DMS53 treated with DMSO at 0.1 percent for 48 hours (cell line): ENCODE measurements at regions not wholly inside any gene's neighbourhood (a gene's known extent, or its start where the extent isn't known, plus 50 kb on each side); places are given as distances from the start of the nearest gene placed in this dataset.
"Not testable (repeated sequence)": the region's sequence is repeated elsewhere in the genome, so short reads cannot be mapped to it uniquely, and the experiment has no call there.

Experiments used
- DNase-seq: peaks from one replicate; lab custom pipeline; 2025; ENCODE audit not compliant: unreplicated experiment; lab: John Stamatoyannopoulos, UW

DNA sequence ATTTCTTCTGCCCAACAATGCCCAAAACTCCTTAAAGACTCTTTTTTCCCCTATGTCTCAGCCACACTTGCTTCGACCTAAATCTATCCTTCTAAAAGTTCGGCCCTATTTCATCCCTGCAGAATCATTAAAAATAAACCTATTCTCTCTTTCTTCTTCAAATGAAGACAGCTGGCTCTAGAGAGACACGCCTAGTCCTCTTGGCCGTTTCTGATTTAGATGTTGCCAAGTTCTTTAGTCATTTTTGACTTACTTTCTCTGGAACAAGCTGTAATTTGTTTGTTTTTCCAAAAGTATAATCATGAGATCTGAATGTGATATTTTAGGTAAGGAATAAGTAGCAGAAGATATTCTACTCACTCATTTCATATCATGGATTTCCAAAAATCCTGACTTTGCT lies 211.6 kb downstream of the CENPC start:
- DNase-seq = no peak

DNA sequence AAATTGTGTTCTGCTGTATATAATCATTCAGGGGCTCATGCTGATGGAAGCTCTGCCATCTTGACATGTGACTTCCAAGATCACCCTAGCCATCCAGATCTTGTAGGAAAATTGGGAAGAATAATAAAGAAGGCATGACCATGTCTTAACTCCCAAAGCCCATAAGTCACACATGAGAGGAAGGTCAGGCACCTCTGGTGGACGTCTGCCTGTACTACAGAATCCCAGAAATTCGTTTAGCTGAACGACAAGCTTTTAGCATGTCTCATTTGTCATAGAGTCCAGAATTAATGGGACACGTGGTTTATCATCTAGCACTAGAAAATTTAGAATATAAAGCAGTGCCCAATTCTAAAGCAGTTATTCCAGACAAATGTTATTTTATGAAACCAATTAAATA lies 212.7 kb downstream of the CENPC start:
- no peak for DNase-seq

DNA sequence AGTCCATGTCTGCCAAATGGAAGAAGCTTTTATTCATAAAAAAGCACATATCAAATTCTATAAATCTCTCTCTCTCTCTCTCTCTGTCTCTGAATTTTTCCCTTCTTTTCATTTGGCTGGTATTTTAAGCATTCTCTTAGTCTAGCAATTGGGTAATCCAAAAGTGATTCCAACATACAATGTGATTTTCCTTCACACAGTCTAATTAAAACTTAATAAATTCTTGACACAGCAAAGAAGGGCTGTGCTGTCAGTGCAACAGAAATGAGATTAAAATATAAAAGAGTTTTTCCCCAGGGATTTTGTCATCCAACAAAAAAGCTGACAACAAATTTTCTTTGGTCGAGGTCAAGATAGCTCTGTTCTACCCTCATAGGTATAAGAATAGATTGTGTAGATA lies 216.9 kb downstream of the CENPC start:
- DNase-seq = no peak

DNA sequence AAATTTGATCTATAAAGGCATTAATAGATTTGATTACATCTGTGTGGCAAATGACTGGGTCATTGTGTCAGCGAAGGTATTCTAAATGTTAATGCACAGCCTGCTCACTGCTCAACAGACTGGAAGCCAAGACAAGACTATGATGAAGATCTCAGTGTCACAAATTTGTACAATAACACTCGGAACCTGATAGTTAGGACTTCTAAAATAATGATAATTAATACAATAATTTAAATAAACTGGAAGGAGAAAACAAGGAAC lies 217.4 kb downstream of the CENPC start:
- DNase-seq = no peak

DNA sequence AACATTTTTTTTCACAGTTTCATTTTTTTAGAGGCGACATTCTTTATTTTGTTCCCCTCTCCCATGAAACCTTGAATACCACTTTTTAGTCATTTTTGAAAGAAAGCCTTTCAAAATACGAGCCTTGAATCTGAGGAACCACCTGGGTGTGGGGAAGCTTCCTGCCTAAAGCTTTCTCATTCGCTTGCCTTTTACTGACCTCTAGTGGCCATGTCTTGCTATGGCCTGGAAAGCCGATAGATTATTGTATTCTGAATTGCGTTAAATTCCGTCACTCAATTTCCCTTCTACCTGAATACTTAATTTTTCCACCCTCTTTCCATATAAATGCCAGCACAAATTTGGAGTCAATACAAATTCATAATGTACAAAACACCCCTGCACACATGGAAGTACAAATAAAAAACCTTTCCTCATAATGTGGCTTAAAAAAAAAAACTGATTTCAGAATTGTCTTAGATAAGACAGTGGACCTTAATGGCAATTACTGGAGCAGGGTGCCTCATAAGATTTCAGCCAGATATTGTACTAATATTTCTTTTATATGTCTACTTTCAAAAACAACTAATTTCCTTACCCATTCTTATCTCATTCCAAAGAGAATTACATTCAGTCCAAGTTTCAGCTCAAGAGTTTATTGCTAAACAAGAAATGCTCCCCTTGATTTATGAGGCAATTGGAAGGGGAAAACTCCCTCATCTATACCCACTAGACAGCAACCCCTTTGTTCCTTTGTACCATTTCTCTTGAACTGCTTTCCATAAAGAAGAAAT lies 217.9 kb downstream of the CENPC start:
- DNase-seq = peak; percentile 43

DNA sequence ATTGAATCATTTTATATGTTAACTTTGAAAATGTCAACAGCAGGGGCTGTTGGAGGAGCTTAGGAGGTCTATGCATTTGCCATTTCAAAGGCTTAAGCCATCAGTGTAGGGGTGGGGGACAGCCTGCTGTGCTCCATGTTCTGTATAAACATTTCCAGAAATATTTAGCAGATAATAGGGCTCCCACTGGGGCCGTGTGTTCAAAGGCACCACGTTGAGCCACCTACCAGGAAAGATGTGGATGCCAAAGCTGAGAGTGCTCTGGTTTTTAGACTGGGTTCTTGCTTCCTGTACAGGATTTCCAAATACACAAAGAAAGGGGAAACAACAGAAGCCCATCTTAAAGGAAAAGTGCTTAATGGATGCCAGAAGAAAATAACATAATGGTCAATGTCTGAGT lies 219.5 kb downstream of the CENPC start:
- no peak for DNase-seq

DNA sequence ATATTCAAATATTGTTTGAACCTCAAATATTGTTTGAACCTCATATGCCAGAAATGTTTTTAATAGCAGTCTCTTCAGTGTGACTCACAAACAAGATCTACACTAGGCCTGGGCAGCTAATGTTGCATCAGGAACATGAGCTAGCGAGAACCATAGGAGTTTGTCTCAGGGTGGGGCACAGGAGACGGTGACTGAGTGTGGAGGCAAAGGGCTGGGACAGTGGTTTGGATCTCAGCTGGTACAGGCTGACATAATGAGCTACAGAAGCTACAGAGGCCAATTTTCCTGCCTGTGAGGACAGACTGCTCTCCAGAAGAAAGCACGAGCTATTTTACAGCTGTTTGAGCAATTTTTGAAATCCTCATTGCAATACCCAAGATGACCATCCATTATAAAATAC lies 224.7 kb downstream of the CENPC start:
- no peak for DNase-seq

DNA sequence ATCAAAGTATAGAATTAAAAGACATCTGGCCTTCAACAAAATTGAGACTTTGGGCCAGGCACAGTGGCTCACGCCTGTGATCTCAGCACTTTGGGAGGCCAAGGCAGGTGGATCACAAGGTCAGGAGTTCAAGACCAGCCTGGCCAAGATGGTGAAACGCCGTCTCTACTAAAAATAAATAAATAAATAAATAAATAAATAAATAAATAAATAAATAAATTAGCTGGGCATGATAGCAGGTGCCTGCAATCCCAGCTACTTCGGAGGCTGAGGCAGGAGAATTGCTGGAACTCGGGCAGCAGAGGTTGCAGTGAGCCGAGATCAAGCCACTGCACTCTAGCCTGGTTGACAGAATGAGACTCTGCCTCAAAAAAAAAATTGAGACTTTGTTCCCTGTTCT lies 225.7 kb downstream of the CENPC start:
- not testable (repeated sequence) for DNase-seq

DNA sequence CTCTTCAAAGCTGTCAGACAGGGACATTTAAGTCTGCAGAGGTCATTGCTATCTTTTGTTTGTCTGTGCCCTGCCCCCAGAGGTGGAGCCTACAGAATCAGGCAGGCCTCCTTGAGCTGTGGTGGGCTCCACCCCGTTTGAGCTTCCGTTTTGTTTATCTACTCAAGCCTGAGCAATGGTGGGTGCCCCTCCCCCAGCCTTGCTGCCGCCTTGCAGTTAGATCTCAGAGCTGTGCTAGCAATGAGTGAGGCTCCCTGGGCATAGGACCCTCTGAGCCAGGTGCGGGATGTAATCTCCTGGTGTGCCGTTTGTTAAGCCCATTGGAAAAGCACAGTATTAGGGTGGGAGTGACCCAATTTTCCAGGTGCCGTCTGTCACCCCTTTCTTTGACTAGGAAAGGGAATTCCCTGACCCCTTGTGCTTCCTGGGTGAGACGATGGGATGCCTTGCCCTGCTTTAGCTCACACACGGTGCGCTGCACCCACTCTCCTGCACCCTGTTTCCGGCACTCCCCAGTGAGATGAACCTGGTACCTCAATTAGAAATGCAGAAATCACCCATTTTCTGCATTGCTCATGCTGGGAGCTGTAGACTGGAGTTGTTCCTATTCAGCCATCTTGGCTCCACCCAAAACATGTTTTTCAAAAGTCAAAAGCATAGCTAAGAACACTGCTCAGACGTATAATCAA lies 244.7 kb downstream of the CENPC start:
- not testable (repeated sequence) for DNase-seq

DNA sequence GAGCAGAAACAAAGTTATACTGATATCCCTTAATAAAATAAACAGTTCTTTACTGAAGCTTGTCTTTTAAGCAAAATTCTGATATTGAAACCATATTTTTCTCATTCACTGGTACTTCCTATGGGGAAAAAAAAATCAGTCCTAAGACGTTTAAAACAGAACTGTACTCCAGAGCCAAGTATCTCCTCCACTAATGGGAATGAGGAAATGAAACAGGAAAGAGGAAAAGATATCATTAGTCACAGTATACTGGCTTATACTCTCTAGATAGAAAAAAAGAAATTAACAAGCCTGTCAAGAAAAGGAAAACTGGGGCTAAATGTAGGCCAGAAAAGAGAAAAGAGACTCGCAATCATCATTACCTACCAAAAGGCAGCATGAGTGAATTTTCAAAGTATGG lies 252.7 kb downstream of the CENPC start:
- DNase-seq = no peak

DNA sequence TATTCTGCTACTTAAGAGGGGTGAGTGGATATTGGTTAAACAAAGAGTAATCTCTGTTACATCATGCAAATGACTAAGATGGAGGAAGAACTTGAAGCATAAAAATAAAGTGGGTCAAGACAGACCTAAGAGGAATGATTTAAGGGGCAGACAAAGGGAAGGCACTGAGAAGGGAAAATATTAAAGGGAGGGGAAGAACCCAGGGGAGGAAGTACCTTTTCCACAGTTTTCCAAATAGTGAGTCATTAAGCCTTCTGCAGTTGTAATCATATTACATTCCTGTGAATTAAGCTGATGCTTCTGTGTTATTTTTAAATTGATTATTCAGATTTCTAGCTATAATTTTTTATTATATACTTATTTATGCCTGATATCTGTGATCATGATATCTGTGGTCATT lies 253.3 kb downstream of the CENPC start:
- no peak for DNase-seq

DNA sequence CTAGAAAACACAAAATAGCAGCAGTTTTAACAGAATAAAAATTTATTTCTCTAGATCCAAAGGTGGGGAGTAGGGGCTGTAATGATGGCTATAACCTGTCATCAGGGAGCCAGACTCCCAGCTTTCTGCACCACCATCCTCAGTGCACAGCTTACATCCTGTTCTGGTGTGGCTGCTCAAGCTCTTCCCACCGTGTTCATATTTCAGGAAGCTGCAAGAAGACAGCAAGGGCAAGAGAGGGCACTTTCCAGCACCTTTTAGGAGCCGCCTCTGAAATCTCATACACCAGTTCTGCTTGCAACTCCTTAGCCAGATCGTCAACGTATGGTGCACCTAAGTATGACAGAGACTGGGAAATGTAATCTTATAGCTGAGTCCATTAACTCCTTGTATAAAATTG lies 253.7 kb downstream of the CENPC start:
- no peak for DNase-seq

DNA sequence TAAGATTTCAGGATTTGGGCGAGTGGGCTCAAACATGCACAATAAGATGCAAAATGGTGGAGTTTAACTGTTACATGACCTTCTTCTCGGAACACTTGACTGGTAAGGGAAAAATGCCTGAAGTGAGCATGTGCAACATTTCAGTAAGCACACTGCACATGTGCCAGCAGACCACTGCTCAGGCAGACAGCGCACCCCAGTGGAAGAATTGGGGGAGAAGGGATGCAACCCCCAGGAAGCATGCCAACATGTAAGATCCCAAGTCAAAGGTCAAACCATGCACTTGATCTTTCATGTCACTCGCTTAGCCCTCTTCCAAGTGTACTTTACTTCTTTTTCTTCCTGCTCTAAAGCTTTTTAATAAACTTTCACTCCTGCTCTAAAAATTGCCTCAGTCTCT lies 256.3 kb downstream of the CENPC start:
- DNase-seq = peak; percentile 7

DNA sequence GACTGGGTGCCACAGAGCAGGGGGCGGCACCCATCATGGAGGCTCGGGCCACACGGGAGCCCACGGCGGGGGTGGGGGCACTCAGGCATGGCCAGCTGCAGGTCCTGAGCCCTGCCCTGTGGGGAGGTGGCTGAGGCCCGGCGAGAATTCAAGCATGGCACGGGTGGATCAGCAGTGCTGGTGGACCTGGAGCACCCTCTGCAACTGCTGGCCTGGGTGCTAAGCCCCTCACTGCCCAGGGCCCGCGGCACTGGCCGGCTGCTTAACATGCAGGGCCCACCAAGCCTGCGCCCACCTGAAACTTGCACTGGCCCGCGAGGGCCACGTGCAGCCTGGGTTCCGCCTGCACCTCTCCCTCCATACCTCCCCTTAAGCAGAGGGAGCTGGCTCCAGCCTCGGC lies 258.6 kb downstream of the CENPC start:
- no peak for DNase-seq

DNA sequence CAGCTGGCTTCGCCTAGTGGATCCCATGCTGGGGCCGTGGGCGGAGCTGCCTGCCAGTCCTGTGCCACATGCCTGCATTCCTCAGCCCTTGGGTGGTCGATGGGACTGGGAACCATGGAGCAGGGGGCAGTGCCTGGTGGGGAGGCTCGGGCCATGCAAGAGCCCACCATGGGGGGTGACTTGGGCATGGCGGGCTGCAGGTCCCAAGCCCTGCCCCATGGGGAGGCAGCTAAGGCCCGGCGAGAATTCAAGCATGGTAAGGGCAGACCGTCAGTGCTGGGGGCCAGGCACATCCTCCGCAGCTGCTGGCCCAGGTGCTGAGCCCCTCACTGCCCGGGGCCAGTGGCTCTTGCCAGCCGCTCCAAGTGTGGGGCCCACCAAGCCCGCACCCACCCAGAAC lies 262.6 kb downstream of the CENPC start:
- no peak for DNase-seq

DNA sequence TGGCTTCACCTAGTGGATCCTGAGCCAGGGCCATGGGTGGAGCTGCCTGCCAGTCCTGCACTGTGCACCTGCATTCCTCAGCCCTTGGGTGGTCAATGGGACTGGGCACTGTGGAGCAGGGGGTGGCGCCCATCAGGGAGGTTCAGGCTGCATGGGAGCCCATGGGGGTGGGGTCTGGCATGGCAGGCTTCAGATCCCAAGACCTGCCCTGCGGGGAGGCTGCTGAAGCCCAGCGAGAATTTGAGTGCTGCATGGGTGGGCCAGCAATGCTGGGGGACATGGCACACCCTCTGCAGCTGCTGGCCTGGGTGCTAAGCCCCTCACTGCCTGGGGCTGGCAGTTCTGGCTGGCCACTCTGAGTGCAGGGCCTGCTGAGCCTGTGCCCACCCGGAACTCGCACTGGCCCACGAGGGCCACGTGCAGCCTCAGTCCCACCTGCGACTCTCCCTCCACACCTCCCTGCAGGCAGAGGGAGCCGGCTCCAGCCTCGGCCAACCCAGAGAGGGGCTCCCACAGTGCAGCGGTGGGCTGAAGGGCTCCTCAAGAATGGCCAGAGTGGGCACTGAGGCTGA lies 270.0 kb downstream of the CENPC start:
- DNase-seq = no peak

DNA sequence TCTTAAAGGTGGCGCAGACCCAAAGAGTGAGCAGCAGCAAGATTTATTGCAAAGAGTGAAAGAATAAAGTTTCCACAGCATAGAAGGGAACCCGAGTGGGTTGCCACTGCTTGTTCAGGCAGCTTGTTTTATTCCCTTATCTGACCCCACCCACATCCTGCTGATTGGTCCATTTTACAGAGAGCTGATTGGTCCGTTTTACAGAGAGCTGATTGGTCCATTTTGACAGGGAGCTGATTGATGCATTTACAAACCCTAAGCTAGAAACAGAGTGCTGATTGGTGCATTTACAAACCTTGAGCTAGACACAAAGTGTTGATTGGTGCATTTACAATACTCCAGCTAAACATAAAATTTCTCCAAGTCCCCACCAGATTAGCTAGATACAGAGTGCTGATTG lies 270.6 kb downstream of the CENPC start:
- not testable (repeated sequence) for DNase-seq

DNA sequence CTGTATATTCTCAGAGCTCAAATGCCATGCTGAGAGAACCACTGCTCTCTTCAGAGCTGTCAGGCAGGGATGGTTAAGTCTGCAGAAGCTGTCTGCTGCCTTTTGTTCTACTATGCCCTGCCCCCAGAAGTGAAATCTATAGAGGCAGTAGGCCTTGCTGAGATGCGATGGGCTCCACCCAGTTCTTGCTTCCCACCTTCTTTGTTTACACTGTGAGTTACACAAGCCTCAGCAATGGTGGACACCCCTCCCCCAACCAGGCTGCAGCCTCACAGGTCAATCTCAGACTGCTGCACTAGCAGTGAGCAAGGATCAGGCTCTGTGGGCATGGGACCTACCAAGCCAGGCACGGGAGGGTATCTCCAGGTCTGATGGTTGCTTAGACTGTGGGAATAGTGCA lies 271.6 kb downstream of the CENPC start:
- DNase-seq = no peak

DNA sequence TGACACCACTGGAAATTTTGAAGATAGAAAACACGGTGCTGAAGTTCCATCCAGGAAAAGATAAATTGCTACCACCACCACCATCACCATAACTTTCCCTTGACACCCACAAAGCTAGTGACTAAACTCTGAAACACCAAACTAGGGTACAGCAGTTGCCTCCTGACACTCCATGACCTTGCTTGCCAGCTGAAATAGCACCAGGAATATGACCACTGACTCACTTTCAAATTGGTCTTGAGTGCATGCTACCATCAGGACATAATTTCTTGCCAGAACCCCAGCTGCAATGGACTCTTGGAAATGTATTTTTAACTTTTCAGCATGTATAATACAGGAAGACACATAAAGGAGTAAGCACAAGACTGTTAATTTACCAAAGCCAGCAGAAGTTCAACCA lies 283.3 kb downstream of the CENPC start:
- DNase-seq = no peak

DNA sequence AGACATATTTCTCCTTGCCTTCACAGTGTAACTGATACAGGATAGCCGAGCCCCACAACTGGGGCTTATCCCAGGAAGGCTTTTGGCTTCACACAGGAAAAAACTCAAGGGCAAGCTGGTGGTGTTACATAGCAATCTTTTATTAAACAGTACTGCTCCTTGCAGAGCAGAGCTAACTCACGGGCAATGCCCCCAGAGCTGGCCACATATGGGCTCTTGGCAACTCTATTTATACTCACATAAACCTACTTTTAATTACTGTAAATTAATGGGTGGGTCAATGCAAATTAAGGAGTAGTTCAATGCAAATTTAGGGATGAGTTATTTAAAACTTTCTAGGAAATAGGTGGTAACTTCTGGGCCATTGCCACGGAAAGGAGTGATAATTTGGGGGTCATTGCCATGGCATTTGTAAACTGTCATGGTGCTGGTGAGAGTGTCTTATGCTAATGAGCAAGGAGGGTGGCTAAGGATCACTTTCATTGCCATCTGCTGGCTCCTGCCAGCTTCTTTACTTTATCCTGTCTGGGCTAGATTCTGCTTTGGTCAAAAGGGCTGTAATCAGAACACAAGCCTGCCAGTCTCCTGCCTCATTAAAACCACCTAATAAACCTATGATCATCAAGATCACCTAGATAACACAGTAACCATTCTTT lies 288.8 kb downstream of the CENPC start:
- no peak for DNase-seq

DNA sequence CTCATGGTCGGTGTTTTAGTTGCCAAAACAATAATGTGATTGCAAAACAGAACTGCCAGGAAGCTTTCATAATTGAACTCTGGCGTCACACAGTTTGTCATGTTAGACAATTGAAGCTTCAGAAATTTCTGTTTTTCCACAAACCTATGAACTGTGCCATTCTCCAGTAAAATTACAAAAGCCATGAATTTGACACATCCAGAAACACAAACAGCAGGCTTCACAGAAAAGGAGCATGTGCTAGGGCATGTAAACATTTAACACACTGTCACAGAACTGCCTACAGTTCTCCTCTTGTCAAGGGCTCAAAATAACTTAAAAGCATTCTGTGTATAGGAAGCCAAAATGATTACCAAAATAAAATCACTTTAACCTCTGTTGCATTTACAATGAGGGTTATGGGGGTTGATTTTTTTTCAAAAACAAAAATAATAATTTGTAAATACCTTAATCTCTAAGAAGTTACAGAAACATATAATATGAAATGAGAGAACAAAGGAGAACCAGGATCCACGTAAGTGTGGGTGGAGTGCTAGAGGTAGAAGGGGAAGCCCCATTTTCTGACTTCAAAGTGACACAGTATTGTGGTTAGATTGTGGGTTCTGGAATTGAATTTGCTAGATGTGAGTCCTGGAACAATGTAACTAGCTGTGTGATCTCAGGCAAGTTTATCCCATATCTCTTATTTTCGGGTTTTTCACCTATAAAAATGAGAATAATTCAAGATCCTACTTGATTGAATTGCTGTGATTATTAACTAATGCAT lies 295.0 kb downstream of the CENPC start:
- DNase-seq = no peak

DNA sequence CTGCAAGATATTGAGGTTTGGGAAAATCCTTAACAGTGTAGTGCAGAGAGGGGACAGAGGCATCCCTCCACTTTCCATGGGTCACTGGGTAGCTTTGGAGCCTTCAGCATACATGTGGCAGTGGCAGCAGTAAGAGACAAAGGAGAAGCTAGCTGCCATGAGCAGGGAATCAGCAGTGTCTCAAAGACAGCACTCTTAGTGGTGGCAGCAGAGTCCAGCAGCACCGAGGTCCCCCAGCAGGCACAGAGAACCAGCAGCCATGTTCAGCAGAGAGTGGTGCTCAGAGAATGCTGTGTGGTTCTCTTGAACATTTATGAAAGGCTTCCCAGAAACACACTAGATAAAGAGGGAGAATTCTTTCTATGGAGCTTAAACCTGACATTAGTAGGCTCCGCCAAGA lies 308.5 kb downstream of the CENPC start:
- no peak for DNase-seq
